ENCODE measurements at regions not wholly inside any gene's neighbourhood (a gene's known extent, or its start where the extent isn't known, plus 50 kb on each side); places are given as distances from the start of the nearest gene placed in this dataset.

DNA sequence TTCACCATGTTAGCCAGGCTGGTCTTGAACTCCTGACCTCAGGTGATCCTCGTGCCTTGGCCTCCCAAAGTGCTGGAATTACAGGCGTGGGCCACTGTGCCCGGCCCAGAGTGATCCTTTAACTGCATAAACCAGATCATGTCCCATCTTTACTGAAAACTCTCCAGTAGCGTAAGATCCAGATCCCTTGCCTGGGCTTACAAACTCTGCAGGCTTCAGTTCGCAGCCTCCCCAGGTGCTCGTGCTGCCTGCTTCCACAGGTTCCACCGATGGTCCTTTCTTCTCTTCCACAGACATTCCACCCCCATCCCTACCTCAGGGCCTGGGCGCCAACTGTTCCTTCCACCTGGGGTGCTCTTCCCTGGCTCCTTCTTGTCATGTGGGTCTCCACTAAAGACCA lies 88.8 kb upstream of the SHANK2 start:
- Histone ChIP-seq H3K4me1 (replicated peaks in 1 of 2; ENCODE audit: control insufficient read depth in 2 of 2, insufficient read depth in 2 of 2, low read length in 2 of 2) (peaks cover 0 to 3% of the 10 kb centered on the region in 2 experiments; a peak in 1 of 5 replicates), H3K9me1 (ENCODE audit: control insufficient read depth, insufficient read depth, low read length) (peaks cover 2% of the 10 kb centered on the region), H3K27me3 (ENCODE audit: control insufficient read depth in 2 of 2, insufficient read depth in 2 of 2, low read length in 2 of 2) (peaks cover 16 to 51% of the 10 kb centered on the region in 2 experiments), H3K27ac (ENCODE audit: extremely low read depth, low read depth, low read length) (no peak overlapping the region), H2AFZ (ENCODE audit: low read depth, low read length) (no peak overlapping the region), H3K79me2 (ENCODE audit: control insufficient read depth, insufficient read depth, low read length) (no peaks in the 10 kb centered on the region), H3K4me3 (no peak overlapping the region), H3K9ac (ENCODE audit: insufficient read depth in 1 of 2, low read depth in 2 of 2, low read length in 2 of 2) (no peak overlapping the region), H4K20me1 (replicated peaks; ENCODE audit: control insufficient read depth, insufficient read depth, low read length) (peaks cover 14% of the 10 kb centered on the region), H3K4me2 (ENCODE audit: insufficient read depth, low read length) (no peak overlapping the region), H3K9me3 (replicated peaks; ENCODE audit: control insufficient read depth, insufficient read depth, low read depth, low read length) (no peaks in the 10 kb centered on the region), H3K36me3 (ENCODE audit: control insufficient read depth, insufficient read depth, low read length) (no peaks in the 10 kb centered on the region)
- TF ChIP-seq AFF4 (CRISPR knock-in tag; IDR thresholded peaks at IDR 0.05) (no peak), ZNF263 (CRISPR knock-in tag; IDR thresholded peaks at IDR 0.05; ENCODE audit: borderline replicate concordance) (no peak), ZNF780A (CRISPR knock-in tag; IDR thresholded peaks at IDR 0.05) (no peak)
- no peak for DNase-seq (ENCODE audit: extremely low read depth in 1 of 4, low spot score in 3 of 4)
- ChIA-PET POLR2A (no interaction called here), CTCF (ENCODE audit: low intra/inter-chr PET ratio) (no interaction called here)
- in situ Hi-C loops (cut with MboI) (no loop called here), intact Hi-C loops (cut with micrococcal nuclease) (no loop called here)
- under 1% methylated on average over 8 of the region's 8 CpGs for WGBS (ENCODE audit: insufficient coverage, low coverage, missing lambda C conversion rate)
- BruUV-seq (replicated peaks) = no TSS peak
- no peak for FAIRE-seq
- no peak for ATAC-seq
